GM19467 (cell line): ENCODE measurements at regions not wholly inside any gene's neighbourhood (a gene's known extent, or its start where the extent isn't known, plus 50 kb on each side); places are given as distances from the start of the nearest gene placed in this dataset.
"Not testable (repeated sequence)": the region's sequence is repeated elsewhere in the genome, so short reads cannot be mapped to it uniquely, and the experiment has no call there.

Experiments used
- ATAC-seq: cut with Tn5 transposase; IDR thresholded peaks from one replicate; pipeline ENCODE4 v1.9.1; 2021; ENCODE audit warnings: mild to moderate bottlenecking, moderate library complexity; ENCODE audit not compliant: unreplicated experiment

- no peak for ATAC-seq
Observed at GRCh38 chr7:25580141-25580540, 351.9 kb upstream of the NPVF start.

- ATAC-seq, result no peak
Observed at GRCh38 chr7:25583621-25584020, 355.3 kb upstream of the NPVF start.

- no peak for ATAC-seq
Observed at GRCh38 chr7:25584112-25584938, 356.0 kb upstream of the NPVF start.

GRCh38 chr7:25586513-25586912, 358.2 kb upstream of the NPVF start:
- no peak for ATAC-seq

- ATAC-seq, result no peak
Observed at GRCh38 chr7:25594122-25594521, 365.8 kb upstream of the NPVF start.

GRCh38 chr7:25594728-25595127, 366.4 kb upstream of the NPVF start:
- no peak for ATAC-seq

- ATAC-seq, result no peak
Observed at GRCh38 chr7:25595996-25596395, 367.7 kb upstream of the NPVF start.

- no peak for ATAC-seq
Observed at GRCh38 chr7:25596443-25596842, 368.2 kb upstream of the NPVF start.

GRCh38 chr7:25597946-25598345, 369.7 kb upstream of the NPVF start:
- no peak for ATAC-seq

- ATAC-seq, result no peak
Observed at GRCh38 chr7:25598765-25599164, 370.5 kb upstream of the NPVF start.

- no peak for ATAC-seq
Observed at GRCh38 chr7:25600262-25600920, 372.1 kb upstream of the NPVF start.

GRCh38 chr7:25602730-25603426, 374.6 kb upstream of the NPVF start:
- ATAC-seq, result not testable (repeated sequence)

GRCh38 chr7:25603427-25603740, 375.1 kb upstream of the NPVF start:
- ATAC-seq, result not testable (repeated sequence)

GRCh38 chr7:25611196-25611595, 382.9 kb upstream of the NPVF start:
- no peak for ATAC-seq

- no peak for ATAC-seq
Observed at GRCh38 chr7:25613912-25614311, 385.6 kb upstream of the NPVF start.

GRCh38 chr7:25614415-25614814, 386.1 kb upstream of the NPVF start:
- no peak for ATAC-seq

- ATAC-seq, result no peak
Observed at GRCh38 chr7:25615003-25615402, 386.7 kb upstream of the NPVF start.

GRCh38 chr7:25615593-25615992, 387.3 kb upstream of the NPVF start:
- ATAC-seq, result no peak

GRCh38 chr7:25617214-25617613, 388.9 kb upstream of the NPVF start:
- no peak for ATAC-seq

GRCh38 chr7:25617673-25618072, 389.4 kb upstream of the NPVF start:
- ATAC-seq, result no peak

- ATAC-seq, result no peak
Observed at GRCh38 chr7:25619381-25619780, 391.1 kb upstream of the NPVF start.
